ENCODE measurements at regions not wholly inside any gene's neighbourhood (a gene's known extent, or its start where the extent isn't known, plus 50 kb on each side); places are given as distances from the start of the nearest gene placed in this dataset.

- H3K9ac ChIP-seq (ENCODE audit: low read length) = no peak overlapping the region
- no peak overlapping the region for H3K27ac ChIP-seq (ENCODE audit: low read depth, low read length)
- no peaks in the 10 kb centered on the region for H3K36me3 ChIP-seq (ENCODE audit: insufficient read depth, low read length)
- H3K27me3 ChIP-seq (ENCODE audit: control insufficient read depth in 1 of 2, insufficient read depth in 2 of 2, low read length in 2 of 2) = peaks cover 35 to 55% of the 10 kb centered on the region in 2 donors
- H3K4me3 ChIP-seq (ENCODE audit: low read depth in 1 of 2, low read length in 2 of 2) = no peak overlapping the region
- H3K9me3 ChIP-seq (ENCODE audit: low read length) = no peaks in the 10 kb centered on the region
- H3K4me1 ChIP-seq (ENCODE audit: insufficient read depth, low read length) = no peaks in the 10 kb centered on the region
Measured at GRCh38 chr6:28807682-28808280, 116.0 kb downstream of the TRIM27 start.

GRCh38 chr6:28808383-28808782 lies 115.4 kb downstream of the TRIM27 start:
- Histone ChIP-seq H3K4me1 (ENCODE audit: insufficient read depth, low read length) (no peaks in the 10 kb centered on the region), H3K27ac (ENCODE audit: low read depth, low read length) (no peak overlapping the region), H3K4me3 (ENCODE audit: low read depth in 1 of 2, low read length in 2 of 2) (no peak overlapping the region), H3K9me3 (ENCODE audit: low read length) (no peaks in the 10 kb centered on the region), H3K9ac (ENCODE audit: low read length) (no peak overlapping the region), H3K36me3 (ENCODE audit: insufficient read depth, low read length) (no peaks in the 10 kb centered on the region), H3K27me3 (ENCODE audit: control insufficient read depth in 1 of 2, insufficient read depth in 2 of 2, low read length in 2 of 2) (peaks cover 41 to 61% of the 10 kb centered on the region in 2 donors)

DNA sequence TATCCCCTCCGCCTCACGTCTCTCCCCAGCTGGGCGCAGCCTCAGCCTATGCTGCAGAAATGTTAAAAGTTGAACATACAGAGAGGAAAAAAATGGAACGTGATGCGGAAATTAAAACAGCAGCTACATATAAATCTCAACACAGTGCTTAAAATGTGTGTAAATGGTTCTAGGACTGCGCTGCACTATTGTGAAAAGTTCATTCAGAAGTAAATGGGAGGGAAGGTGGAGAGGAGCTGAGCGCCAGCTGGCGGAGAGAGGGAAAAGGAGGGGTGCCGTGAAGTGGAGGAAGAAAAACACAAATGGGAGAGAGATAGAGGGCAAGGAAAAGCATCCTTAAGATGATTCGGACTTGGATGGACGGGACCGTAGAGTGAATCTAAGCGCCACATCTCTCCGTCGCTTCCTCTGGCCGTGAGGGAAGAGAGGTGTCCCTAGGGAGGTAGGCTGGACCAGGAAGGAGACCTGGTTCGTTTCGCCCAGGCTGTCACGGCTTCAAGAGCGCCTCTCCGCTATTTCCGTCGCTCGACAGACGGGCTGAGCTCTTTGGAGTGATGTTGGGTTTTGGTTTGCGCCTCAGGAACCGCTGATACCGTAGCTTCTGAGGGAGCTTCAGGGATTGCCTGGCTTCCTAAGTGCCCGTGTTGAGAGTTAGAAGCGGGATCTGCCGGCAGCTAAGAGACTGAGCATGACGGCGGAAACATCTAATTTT lies 113.7 kb downstream of the TRIM27 start:
- H3K9ac ChIP-seq (ENCODE audit: low read length) = no peak overlapping the region
- no peak overlapping the region for H3K27ac ChIP-seq (ENCODE audit: low read depth, low read length)
- H3K9me3 ChIP-seq (ENCODE audit: low read length) = no peaks in the 10 kb centered on the region
- H3K27me3 ChIP-seq (ENCODE audit: control insufficient read depth in 1 of 2, insufficient read depth in 2 of 2, low read length in 2 of 2) = peaks cover 57 to 78% of the 10 kb centered on the region in 2 donors
- no peaks in the 10 kb centered on the region for H3K4me1 ChIP-seq (ENCODE audit: insufficient read depth, low read length)
- no peak overlapping the region for H3K4me3 ChIP-seq (ENCODE audit: low read depth in 1 of 2, low read length in 2 of 2)
- H3K36me3 ChIP-seq (ENCODE audit: insufficient read depth, low read length) = no peaks in the 10 kb centered on the region

- Histone ChIP-seq H3K27ac (ENCODE audit: low read depth, low read length) (no peak overlapping the region), H3K9me3 (ENCODE audit: low read length) (no peaks in the 10 kb centered on the region), H3K4me1 (ENCODE audit: insufficient read depth, low read length) (no peaks in the 10 kb centered on the region), H3K4me3 (ENCODE audit: low read depth in 1 of 2, low read length in 2 of 2) (no peak overlapping the region), H3K36me3 (ENCODE audit: insufficient read depth, low read length) (no peaks in the 10 kb centered on the region), H3K9ac (ENCODE audit: low read length) (no peak overlapping the region), H3K27me3 (ENCODE audit: control insufficient read depth in 1 of 2, insufficient read depth in 2 of 2, low read length in 2 of 2) (peaks cover 63 to 82% of the 10 kb centered on the region in 2 donors)
Measured at GRCh38 chr6:28810659-28811053, 113.1 kb downstream of the TRIM27 start.

DNA sequence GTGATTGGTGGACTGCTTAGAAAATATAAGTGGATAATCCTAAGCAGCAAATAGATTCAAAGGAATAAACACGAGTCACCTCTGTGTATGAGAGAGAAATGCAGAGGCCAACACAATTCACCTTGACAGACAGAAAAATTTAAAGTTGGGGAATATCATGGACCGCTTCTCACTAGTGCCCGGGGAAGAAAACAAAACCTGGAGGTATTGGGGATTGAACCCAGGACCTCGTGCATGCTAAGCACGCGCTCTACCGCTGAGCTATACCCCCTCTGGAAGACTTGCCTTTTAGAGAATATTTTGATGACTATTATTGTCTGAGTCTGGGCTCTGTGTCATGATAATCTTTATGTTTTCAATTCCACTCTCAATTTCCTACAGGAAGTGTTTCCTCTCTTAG lies 111.9 kb downstream of the TRIM27 start:
- H3K4me1 ChIP-seq (ENCODE audit: insufficient read depth, low read length) = no peaks in the 10 kb centered on the region
- no peaks in the 10 kb centered on the region for H3K9me3 ChIP-seq (ENCODE audit: low read length)
- no peak overlapping the region for H3K27ac ChIP-seq (ENCODE audit: low read depth, low read length)
- H3K9ac ChIP-seq (ENCODE audit: low read length) = no peak overlapping the region
- H3K27me3 ChIP-seq (ENCODE audit: control insufficient read depth in 1 of 2, insufficient read depth in 2 of 2, low read length in 2 of 2) = peaks cover 74 to 88% of the 10 kb centered on the region in 2 donors
- no peak overlapping the region for H3K4me3 ChIP-seq (ENCODE audit: low read depth in 1 of 2, low read length in 2 of 2)
- no peaks in the 10 kb centered on the region for H3K36me3 ChIP-seq (ENCODE audit: insufficient read depth, low read length)

DNA sequence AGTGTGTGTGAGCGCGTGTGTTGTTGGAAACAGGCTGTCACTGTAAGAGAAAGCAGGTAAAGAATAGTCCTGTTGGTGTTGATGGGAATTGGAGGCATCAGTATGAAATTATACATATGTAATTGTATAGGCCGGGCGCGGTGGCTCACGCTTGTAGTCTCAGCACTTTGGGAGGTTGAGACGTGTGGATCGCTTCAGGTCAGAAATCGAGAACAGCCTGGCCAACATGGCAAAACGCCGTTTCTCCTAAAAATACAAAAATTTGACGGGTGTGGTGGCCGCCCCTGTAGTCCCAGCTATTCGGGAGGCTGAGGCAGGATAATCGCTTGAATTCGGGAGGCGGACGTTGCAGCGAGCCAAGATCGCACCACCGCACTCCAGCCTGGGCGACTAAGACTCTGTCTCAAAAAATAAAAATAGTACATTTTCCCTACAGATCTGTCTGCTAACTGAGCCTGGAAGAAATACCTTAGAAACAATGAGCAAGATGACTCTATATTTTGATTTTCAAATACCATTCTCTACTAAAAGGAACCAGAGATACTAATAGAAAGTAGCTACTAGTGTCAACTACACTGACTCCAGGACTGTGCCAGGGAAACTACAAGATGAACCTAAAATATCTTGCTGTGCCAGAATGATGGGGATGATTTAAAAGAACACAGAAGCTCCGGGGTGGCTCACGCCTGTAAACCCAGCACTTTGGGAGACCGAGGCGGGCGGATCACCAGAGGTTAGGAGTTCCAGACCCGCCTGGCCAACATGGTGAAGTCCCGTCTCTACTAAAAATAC lies 110.8 kb downstream of the TRIM27 start:
- Histone ChIP-seq H3K27me3 (ENCODE audit: control insufficient read depth in 1 of 2, insufficient read depth in 2 of 2, low read length in 2 of 2) (peaks cover 73 to 92% of the 10 kb centered on the region in 2 donors), H3K9ac (ENCODE audit: low read length) (no peak overlapping the region), H3K36me3 (ENCODE audit: insufficient read depth, low read length) (no peaks in the 10 kb centered on the region), H3K4me1 (ENCODE audit: insufficient read depth, low read length) (no peaks in the 10 kb centered on the region), H3K4me3 (ENCODE audit: low read depth in 1 of 2, low read length in 2 of 2) (no peak overlapping the region), H3K27ac (ENCODE audit: low read depth, low read length) (no peak overlapping the region), H3K9me3 (ENCODE audit: low read length) (no peaks in the 10 kb centered on the region)

- Histone ChIP-seq H3K27ac (ENCODE audit: low read depth, low read length) (no peak overlapping the region), H3K9ac (ENCODE audit: low read length) (no peak overlapping the region), H3K9me3 (ENCODE audit: low read length) (no peaks in the 10 kb centered on the region), H3K36me3 (ENCODE audit: insufficient read depth, low read length) (no peaks in the 10 kb centered on the region), H3K4me3 (ENCODE audit: low read depth in 1 of 2, low read length in 2 of 2) (no peak overlapping the region), H3K27me3 (ENCODE audit: control insufficient read depth in 1 of 2, insufficient read depth in 2 of 2, low read length in 2 of 2) (peaks cover 73 to 84% of the 10 kb centered on the region in 2 donors), H3K4me1 (ENCODE audit: insufficient read depth, low read length) (no peaks in the 10 kb centered on the region)
Measured at GRCh38 chr6:28814032-28814976, 109.5 kb downstream of the TRIM27 start.

DNA sequence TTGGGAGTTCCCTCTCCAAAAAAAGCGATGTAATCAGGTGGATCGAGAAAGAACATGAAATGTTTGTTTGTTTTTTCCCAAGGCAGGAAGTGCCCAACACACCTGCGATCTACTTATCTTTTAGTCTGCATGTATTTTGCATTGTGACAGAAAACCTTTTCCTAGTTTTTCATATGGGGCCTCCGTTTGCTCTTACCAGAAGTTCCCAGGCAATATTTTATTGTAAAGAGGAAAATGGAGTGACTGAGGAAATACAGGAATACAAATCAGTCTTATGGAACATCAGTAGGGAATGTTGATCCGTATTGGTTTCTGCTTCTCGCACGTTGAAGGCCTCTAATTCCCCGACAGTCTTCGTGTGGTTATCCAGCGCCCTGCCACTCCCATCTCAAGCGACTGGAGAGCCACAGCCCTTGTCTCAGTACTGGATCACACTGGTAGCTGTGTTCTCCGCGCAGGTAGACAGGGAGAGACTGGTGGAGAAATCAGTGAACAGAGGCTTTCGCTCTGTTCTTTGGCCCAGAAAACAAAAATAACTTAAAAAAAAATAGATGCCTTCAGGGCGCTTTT lies 107.4 kb downstream of the TRIM27 start:
- no peak overlapping the region for H3K4me3 ChIP-seq (ENCODE audit: low read depth in 1 of 2, low read length in 2 of 2)
- no peaks in the 10 kb centered on the region for H3K36me3 ChIP-seq (ENCODE audit: insufficient read depth, low read length)
- H3K27me3 ChIP-seq (ENCODE audit: control insufficient read depth in 1 of 2, insufficient read depth in 2 of 2, low read length in 2 of 2) = peaks cover 57 to 75% of the 10 kb centered on the region in 2 donors
- no peaks in the 10 kb centered on the region for H3K9me3 ChIP-seq (ENCODE audit: low read length)
- H3K4me1 ChIP-seq (ENCODE audit: insufficient read depth, low read length) = no peaks in the 10 kb centered on the region
- H3K27ac ChIP-seq (ENCODE audit: low read depth, low read length) = no peak overlapping the region
- H3K9ac ChIP-seq (ENCODE audit: low read length) = no peak overlapping the region

GRCh38 chr6:28816909-28817807 lies 106.6 kb downstream of the TRIM27 start:
- Histone ChIP-seq H3K36me3 (ENCODE audit: insufficient read depth, low read length) (no peaks in the 10 kb centered on the region), H3K9ac (ENCODE audit: low read length) (no peak overlapping the region), H3K4me1 (ENCODE audit: insufficient read depth, low read length) (no peaks in the 10 kb centered on the region), H3K4me3 (ENCODE audit: low read depth in 1 of 2, low read length in 2 of 2) (no peak overlapping the region), H3K9me3 (ENCODE audit: low read length) (no peaks in the 10 kb centered on the region), H3K27me3 (ENCODE audit: control insufficient read depth in 1 of 2, insufficient read depth in 2 of 2, low read length in 2 of 2) (peaks cover 50 to 73% of the 10 kb centered on the region in 2 donors), H3K27ac (ENCODE audit: low read depth, low read length) (no peak overlapping the region)

GRCh38 chr6:28817808-28818145 lies 106.0 kb downstream of the TRIM27 start:
- H3K4me3 ChIP-seq (ENCODE audit: low read depth in 1 of 2, low read length in 2 of 2) = no peak overlapping the region
- H3K27me3 ChIP-seq (ENCODE audit: control insufficient read depth in 1 of 2, insufficient read depth in 2 of 2, low read length in 2 of 2) = peaks cover 44 to 73% of the 10 kb centered on the region in 2 donors
- H3K27ac ChIP-seq (ENCODE audit: low read depth, low read length) = no peak overlapping the region
- H3K36me3 ChIP-seq (ENCODE audit: insufficient read depth, low read length) = no peaks in the 10 kb centered on the region
- no peaks in the 10 kb centered on the region for H3K4me1 ChIP-seq (ENCODE audit: insufficient read depth, low read length)
- no peak overlapping the region for H3K9ac ChIP-seq (ENCODE audit: low read length)
- no peaks in the 10 kb centered on the region for H3K9me3 ChIP-seq (ENCODE audit: low read length)

Data from muscle layer of colon (tissue), 2 donors.